ENCODE measurements at regions not wholly inside any gene's neighbourhood (a gene's known extent, or its start where the extent isn't known, plus 50 kb on each side); places are given as distances from the start of the nearest gene placed in this dataset.

GRCh38 chr1:8169364-8170058 is 143.4 kb upstream of the ERRFI1 start (continued):
- TF ChIP-seq AHDC1 (CRISPR knock-in tag; IDR thresholded peaks at IDR 0.05; ENCODE audit: borderline replicate concordance) (peak; percentile 55; the same call in 1 of the 2 replicates), SNRNP70 (IDR thresholded peaks at IDR 0.05; ENCODE audit: low read depth, low read length) (no peak), SP5 (CRISPR knock-in tag; IDR thresholded peaks at IDR 0.05; ENCODE audit: borderline replicate concordance, low read depth) (0 out of 2 replicates have a peak, but pooled peaks have one; percentile 12), KDM2A (CRISPR knock-in tag; IDR thresholded peaks at IDR 0.05; ENCODE audit: borderline replicate concordance, low read depth) (no peak), HMGXB4 (CRISPR knock-in tag; IDR thresholded peaks at IDR 0.05; ENCODE audit: borderline replicate concordance in 1 of 2, low read depth in 1 of 2) (peak in 1 of 2 experiments; percentile 18; a peak in 1 of 4 replicates), ZMYM4 (CRISPR knock-in tag; IDR thresholded peaks at IDR 0.05) (0 out of 2 replicates have a peak, but pooled peaks have one; percentile 4)
- TF ChIP-seq, protein P1, sequence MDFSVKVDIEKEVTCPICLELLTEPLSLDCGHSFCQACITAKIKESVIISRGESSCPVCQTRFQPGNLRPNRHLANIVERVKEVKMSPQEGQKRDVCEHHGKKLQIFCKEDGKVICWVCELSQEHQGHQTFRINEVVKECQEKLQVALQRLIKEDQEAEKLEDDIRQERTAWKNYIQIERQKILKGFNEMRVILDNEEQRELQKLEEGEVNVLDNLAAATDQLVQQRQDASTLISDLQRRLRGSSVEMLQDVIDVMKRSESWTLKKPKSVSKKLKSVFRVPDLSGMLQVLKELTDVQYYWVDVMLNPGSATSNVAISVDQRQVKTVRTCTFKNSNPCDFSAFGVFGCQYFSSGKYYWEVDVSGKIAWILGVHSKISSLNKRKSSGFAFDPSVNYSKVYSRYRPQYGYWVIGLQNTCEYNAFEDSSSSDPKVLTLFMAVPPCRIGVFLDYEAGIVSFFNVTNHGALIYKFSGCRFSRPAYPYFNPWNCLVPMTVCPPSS (IDR thresholded peaks at IDR 0.05), result peak; percentile 95; the same call in 1 of the 2 replicates
- TF ChIP-seq, protein P2, sequence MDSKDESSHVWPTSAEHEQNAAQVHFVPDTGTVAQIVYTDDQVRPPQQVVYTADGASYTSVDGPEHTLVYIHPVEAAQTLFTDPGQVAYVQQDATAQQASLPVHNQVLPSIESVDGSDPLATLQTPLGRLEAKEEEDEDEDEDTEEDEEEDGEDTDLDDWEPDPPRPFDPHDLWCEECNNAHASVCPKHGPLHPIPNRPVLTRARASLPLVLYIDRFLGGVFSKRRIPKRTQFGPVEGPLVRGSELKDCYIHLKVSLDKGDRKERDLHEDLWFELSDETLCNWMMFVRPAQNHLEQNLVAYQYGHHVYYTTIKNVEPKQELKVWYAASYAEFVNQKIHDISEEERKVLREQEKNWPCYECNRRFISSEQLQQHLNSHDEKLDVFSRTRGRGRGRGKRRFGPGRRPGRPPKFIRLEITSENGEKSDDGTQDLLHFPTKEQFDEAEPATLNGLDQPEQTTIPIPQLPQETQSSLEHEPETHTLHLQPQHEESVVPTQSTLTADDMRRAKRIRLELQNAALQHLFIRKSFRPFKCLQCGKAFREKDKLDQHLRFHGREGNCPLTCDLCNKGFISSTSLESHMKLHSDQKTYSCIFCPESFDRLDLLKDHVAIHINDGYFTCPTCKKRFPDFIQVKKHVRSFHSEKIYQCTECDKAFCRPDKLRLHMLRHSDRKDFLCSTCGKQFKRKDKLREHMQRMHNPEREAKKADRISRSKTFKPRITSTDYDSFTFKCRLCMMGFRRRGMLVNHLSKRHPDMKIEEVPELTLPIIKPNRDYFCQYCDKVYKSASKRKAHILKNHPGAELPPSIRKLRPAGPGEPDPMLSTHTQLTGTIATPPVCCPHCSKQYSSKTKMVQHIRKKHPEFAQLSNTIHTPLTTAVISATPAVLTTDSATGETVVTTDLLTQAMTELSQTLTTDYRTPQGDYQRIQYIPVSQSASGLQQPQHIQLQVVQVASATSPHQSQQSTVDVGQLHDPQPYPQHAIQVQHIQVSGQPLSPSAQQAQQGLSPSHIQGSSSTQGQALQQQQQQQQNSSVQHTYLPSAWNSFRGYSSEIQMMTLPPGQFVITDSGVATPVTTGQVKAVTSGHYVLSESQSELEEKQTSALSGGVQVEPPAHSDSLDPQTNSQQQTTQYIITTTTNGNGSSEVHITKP (CRISPR knock-in tag; IDR thresholded peaks at IDR 0.05; ENCODE audit: low read depth), result peak; percentile 14; the same call in 1 of the 2 replicates
- TF ChIP-seq, protein P3, sequence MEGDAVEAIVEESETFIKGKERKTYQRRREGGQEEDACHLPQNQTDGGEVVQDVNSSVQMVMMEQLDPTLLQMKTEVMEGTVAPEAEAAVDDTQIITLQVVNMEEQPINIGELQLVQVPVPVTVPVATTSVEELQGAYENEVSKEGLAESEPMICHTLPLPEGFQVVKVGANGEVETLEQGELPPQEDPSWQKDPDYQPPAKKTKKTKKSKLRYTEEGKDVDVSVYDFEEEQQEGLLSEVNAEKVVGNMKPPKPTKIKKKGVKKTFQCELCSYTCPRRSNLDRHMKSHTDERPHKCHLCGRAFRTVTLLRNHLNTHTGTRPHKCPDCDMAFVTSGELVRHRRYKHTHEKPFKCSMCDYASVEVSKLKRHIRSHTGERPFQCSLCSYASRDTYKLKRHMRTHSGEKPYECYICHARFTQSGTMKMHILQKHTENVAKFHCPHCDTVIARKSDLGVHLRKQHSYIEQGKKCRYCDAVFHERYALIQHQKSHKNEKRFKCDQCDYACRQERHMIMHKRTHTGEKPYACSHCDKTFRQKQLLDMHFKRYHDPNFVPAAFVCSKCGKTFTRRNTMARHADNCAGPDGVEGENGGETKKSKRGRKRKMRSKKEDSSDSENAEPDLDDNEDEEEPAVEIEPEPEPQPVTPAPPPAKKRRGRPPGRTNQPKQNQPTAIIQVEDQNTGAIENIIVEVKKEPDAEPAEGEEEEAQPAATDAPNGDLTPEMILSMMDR (CRISPR knock-in tag; IDR thresholded peaks at IDR 0.05), result no peak
